Aorta (tissue), 5 donors: ENCODE measurements at regions not wholly inside any gene's neighbourhood (a gene's known extent, or its start where the extent isn't known, plus 50 kb on each side); places are given as distances from the start of the nearest gene placed in this dataset.

Experiments used
- ATAC-seq: fragments of 200-7000 bp; cut with Tn5 transposase; one replicate; pipeline ENCODE4 v1.9.1; 2022; ENCODE audit warnings: moderate library complexity; ENCODE audit not compliant: low FRiP score
- DNase-seq, 2 donors: peaks; one replicate each; pipeline ENCODE4 v3.0.0-alpha.2; 2020
- H3K27ac ChIP-seq, 2 donors: one replicate each; pipeline ENCODE4 v1.5.1; 2013; ENCODE audit warnings: low read length in 2 of 2, mild to moderate bottlenecking in 2 of 2, moderate library complexity in 2 of 2, control low read depth in 1 of 2, inconsistent platforms in 1 of 2, low read depth in 1 of 2
- H3K27me3 ChIP-seq, 2 donors: one replicate each; pipeline ENCODE4 v1.6.1; 2013; ENCODE audit warnings: control low read depth in 1 of 2, low read length in 1 of 2, mild to moderate bottlenecking in 1 of 2, moderate library complexity in 1 of 2; ENCODE audit not compliant: insufficient read depth in 2 of 2, control insufficient read depth in 1 of 2
- H3K36me3 ChIP-seq, 2 donors: one replicate each; pipeline ENCODE4 v1.6.1; 2013; ENCODE audit warnings: control low read depth in 1 of 2, low read length in 1 of 2, mild to moderate bottlenecking in 1 of 2; ENCODE audit not compliant: insufficient read depth in 2 of 2, control insufficient read depth in 1 of 2
- H3K4me1 ChIP-seq, 2 donors: one replicate each; pipeline ENCODE4 v1.6.1; 2013; ENCODE audit warnings: low read length in 2 of 2, control low read depth in 1 of 2, mild to moderate bottlenecking in 1 of 2, moderate library complexity in 1 of 2; ENCODE audit not compliant: insufficient read depth in 2 of 2, control insufficient read depth in 1 of 2
- H3K4me3 ChIP-seq, 2 donors: one replicate each; pipeline ENCODE4 v1.5.1; 2013; ENCODE audit warnings: low read length in 2 of 2, control low read depth in 1 of 2, mild to moderate bottlenecking in 1 of 2
- H3K9me3 ChIP-seq: one replicate; pipeline ENCODE4 v1.6.1; 2013; ENCODE audit warnings: mild to moderate bottlenecking, low read length; ENCODE audit not compliant: control insufficient read depth
- WGBS, 2 donors: extraction: QIAGEN DNeasy Blood & Tissue Kit; methylation state at CpG; one replicate each; pipeline ENCODE4 v1.1.7; 2013; 5-methylcytosine and 5-hydroxymethylcytosine counted together
- intact Hi-C, 2 donors: fragments of 100-400 bp; cut with DNase I; formaldehyde crosslinking; loops; one replicate each; pipeline versions ENCODE4 v1.14.2 to v1.15.0; 2022
- donor health status: healthy with polysubstance abuse.
- donor health status: Bipolar disorder and iron deficiency.
- donor health status: DM: no; HTN: no; CAD: no.
- donor health status: DM: no; HTN: no; CAD: no.
- donor health status: DM: yes; HTN: yes; CAD: no.

GRCh38 chr12:13857750-13858149 lies 123.7 kb downstream of the GRIN2B start:
- H3K4me1 ChIP-seq = no peaks in the 10 kb centered on the region
- intact Hi-C loops = no loop called here
- peaks cover 0 to 1% of the 10 kb centered on the region in 2 donors for H3K27me3 ChIP-seq
- no peak for DNase-seq
- H3K4me3 ChIP-seq = no peak overlapping the region
- H3K9me3 ChIP-seq = no peaks in the 10 kb centered on the region
- no peaks in the 10 kb centered on the region for H3K36me3 ChIP-seq
- no peak overlapping the region for H3K27ac ChIP-seq
- no peak for ATAC-seq
- WGBS, 2 donors = 67 to 70% methylated on average over 5 of the region's 5 CpGs

DNA sequence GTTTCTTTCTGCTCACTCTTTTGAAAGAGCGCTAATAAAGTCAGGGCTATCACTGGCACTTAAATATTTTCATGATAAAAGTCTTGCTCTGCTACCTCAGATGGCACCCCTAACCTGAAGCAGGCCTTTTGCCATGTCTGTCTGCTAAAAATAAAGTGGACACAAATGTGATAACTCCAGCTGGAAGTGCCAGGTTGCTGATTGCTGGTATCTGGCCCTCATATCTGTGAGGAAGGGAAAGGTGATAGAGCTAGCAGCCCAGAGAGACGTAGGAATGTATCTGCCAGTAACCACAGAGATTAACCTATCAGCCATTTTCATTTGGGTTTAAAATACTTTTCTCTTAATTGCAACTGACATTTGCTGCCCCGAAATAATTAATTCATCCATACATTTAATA lies 127.9 kb downstream of the GRIN2B start:
- no peaks in the 10 kb centered on the region for H3K9me3 ChIP-seq
- no peak for DNase-seq
- ATAC-seq = no peak
- 68 to 71% methylated on average over 3 of the region's 3 CpGs for WGBS, 2 donors
- H3K27me3 ChIP-seq = peaks cover 0 to 2% of the 10 kb centered on the region in 2 donors
- no peaks in the 10 kb centered on the region for H3K36me3 ChIP-seq
- H3K4me3 ChIP-seq = no peak overlapping the region
- no peak overlapping the region for H3K27ac ChIP-seq
- intact Hi-C loops = no loop called here
- H3K4me1 ChIP-seq = no peaks in the 10 kb centered on the region

- no peak for ATAC-seq
- H3K27me3 ChIP-seq = peaks cover 0 to 2% of the 10 kb centered on the region in 2 donors
- intact Hi-C loops = no loop called here
- H3K4me3 ChIP-seq = no peak overlapping the region
- H3K9me3 ChIP-seq = no peaks in the 10 kb centered on the region
- H3K36me3 ChIP-seq = no peaks in the 10 kb centered on the region
- no peaks in the 10 kb centered on the region for H3K4me1 ChIP-seq
- WGBS, 2 donors = 17 to 18% methylated on average over 3 of the region's 3 CpGs
- no peak for DNase-seq
- no peak overlapping the region for H3K27ac ChIP-seq
Measured at GRCh38 chr12:13851828-13852227, 129.6 kb downstream of the GRIN2B start.

DNA sequence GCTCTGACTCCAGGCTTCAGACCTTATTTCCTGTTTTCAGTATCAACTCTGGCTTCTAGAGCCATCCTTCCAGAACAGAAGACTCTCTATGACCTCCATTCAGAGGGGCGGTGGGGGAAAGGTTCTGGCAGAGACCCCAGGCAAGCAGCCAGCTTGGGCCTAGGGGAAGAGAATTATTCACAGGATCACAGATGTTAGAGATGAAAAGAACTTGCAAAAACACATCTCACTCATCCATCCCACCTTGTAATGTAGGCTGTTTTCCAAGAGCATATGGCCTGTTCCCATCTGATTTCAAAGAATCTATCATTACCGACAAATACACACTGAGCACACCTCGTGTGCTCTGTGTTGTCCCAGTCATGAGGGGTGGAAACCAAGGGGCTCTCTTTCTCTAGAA lies 131.9 kb downstream of the GRIN2B start:
- Histone ChIP-seq H3K4me1 (no peaks in the 10 kb centered on the region), H3K9me3 (no peaks in the 10 kb centered on the region), H3K27ac (no peak overlapping the region), H3K27me3 (peaks cover 0 to 2% of the 10 kb centered on the region in 2 donors), H3K4me3 (no peak overlapping the region), H3K36me3 (no peaks in the 10 kb centered on the region)
- intact Hi-C loops = no loop called here
- DNase-seq (no peak), ATAC-seq (no peak)
- 67 to 77% methylated on average over 3 of the region's 3 CpGs for WGBS, 2 donors

GRCh38 chr12:13843841-13844240 lies 137.6 kb downstream of the GRIN2B start:
- Histone ChIP-seq H3K27me3 (peaks cover 0 to 2% of the 10 kb centered on the region in 2 donors), H3K4me1 (no peaks in the 10 kb centered on the region), H3K36me3 (no peaks in the 10 kb centered on the region), H3K9me3 (no peaks in the 10 kb centered on the region), H3K4me3 (no peak overlapping the region), H3K27ac (no peak overlapping the region)
- ATAC-seq (no peak), DNase-seq (no peak)
- WGBS, 2 donors = 67% methylated on average over 1 of the region's 1 CpG
- intact Hi-C loops = no loop called here

- 53 to 72% methylated on average over 7 of the region's 7 CpGs for WGBS, 2 donors
- Histone ChIP-seq H3K27me3 (no peaks in the 10 kb centered on the region), H3K27ac (no peak overlapping the region), H3K4me1 (no peaks in the 10 kb centered on the region), H3K9me3 (no peaks in the 10 kb centered on the region), H3K36me3 (no peaks in the 10 kb centered on the region), H3K4me3 (no peak overlapping the region)
- ATAC-seq (no peak), DNase-seq (no peak)
- intact Hi-C loops = no loop called here
Measured at GRCh38 chr12:13841358-13841757, 140.0 kb downstream of the GRIN2B start.

DNA sequence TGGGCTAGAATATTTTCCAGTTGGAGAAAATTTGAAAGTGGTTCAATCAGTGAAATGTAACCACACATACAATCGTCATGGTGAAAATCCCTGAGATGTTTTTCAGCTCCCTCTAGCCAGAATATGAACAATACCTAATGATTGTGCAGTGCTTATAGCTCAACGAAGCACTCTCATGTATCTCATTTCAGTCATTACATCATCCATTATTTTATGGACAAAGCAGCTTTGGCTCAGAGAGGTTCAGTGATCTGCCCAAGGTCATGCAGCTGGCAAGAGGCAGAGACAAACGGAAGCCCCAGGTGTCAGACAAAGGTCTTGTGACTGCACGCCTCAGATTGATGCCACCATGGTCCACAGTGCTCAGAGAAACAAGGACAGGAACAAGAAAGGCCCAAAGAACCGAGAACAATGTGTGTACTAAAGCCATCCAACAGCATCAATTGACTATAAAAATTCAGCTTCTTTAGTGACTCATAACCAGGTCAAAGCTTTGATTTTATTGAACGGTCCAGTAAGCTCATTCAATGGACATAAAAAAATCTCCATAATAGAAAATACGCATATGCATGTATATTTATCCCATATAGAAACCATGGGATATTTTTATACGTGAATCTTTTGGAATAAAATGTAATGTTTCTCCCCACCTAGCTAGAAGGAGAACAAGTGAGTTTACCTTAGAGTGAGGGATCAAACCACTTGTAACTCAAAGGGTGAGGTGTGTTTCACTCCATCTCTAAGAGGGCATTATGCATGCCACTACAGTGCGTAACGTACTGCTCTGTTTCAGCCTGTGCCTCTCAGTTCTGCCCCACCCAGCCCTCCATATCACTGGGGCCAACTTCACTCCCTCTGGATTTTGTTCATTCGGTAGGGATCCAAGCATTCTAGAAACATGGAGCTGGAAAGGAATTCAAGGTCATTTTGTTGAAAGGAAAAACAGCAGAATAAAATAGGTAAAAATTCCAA lies 141.8 kb downstream of the GRIN2B start:
- Histone ChIP-seq H3K36me3 (no peaks in the 10 kb centered on the region), H3K27ac (no peak overlapping the region), H3K27me3 (no peaks in the 10 kb centered on the region), H3K9me3 (no peaks in the 10 kb centered on the region), H3K4me1 (no peaks in the 10 kb centered on the region), H3K4me3 (no peak overlapping the region)
- DNase-seq = no peak
- intact Hi-C loops = no loop called here
- ATAC-seq = no peak
- WGBS, 2 donors = 78 to 83% methylated on average over 11 of the region's 11 CpGs

DNA sequence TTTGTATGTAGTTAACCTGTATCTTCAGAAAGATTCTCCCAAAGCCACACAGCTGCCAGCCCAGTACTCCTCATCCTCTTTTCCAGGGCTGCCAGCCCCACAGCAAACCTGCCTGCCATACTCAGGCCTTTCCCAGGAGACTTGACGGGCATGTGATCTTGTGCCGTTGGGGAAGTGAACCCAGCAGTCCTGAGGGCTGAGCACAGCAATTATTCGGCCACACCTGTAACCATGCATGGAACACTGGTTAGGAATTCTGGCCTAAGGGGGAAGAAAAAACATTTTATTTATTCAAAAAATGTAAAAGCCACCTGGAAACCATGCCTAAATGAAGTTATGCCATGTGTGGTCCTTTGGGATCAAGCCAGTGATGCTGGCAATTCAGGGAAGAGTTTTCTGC lies 145.3 kb downstream of the GRIN2B start:
- WGBS, 2 donors = 60 to 69% methylated on average over 3 of the region's 3 CpGs
- no peaks in the 10 kb centered on the region for H3K27me3 ChIP-seq
- ATAC-seq = no peak
- no peaks in the 10 kb centered on the region for H3K36me3 ChIP-seq
- no peak overlapping the region for H3K27ac ChIP-seq
- no peak for DNase-seq
- peaks cover 1% of the 10 kb centered on the region for H3K9me3 ChIP-seq
- no peak overlapping the region for H3K4me3 ChIP-seq
- H3K4me1 ChIP-seq = no peaks in the 10 kb centered on the region
- intact Hi-C loops = no loop called here

DNA sequence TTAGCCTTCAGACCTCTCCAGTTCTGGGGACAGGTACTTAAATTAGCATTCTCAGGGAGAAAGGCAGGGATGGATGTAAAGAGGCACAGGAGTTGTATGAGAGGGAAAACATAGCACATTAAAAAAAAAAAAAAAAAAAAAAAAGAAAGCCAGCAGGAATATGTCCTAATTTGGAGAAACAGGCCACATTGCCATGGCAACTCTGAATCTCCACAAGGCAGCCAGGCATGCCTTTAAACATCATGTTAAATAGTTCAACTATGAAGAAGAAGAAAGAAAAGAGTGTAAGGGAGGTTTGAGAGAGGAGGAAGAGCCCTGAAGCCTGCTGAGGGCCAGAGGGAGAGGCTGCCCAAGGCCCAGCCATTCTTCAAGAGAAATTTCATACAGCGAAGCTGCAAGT lies 145.8 kb downstream of the GRIN2B start:
- 77 to 96% methylated on average over 1 of the region's 1 CpG for WGBS, 2 donors
- intact Hi-C loops = no loop called here
- Histone ChIP-seq H3K4me3 (no peak overlapping the region), H3K9me3 (peaks cover 1% of the 10 kb centered on the region), H3K27ac (no peak overlapping the region), H3K4me1 (no peaks in the 10 kb centered on the region), H3K27me3 (no peaks in the 10 kb centered on the region), H3K36me3 (no peaks in the 10 kb centered on the region)
- DNase-seq (no peak), ATAC-seq (no peak)
